ENCODE measurements at regions not wholly inside any gene's neighbourhood (a gene's known extent, or its start where the extent isn't known, plus 50 kb on each side); places are given as distances from the start of the nearest gene placed in this dataset.

DNA sequence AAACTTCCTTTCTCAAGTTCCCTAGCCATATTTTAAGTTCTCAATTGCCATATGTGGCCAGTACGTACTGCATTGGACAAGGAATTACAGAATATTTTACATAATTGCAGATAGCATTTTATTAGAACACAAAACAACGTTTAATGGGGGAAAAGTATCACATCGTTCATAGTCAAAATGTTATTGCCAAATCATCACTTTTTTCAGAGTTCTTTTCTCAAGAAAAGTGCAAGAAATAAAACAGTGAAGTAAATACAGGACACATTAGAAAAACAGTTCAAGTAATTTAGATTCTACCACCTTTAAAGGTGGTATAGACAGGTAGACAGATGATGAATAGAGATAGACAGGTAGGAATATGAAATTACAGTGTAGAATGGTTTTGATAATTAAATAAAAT, 479.1 kb upstream of the NCAM2 start:
- Histone ChIP-seq H3K4me1 (no peaks in the 10 kb centered on the region), H3K27ac (replicated peaks in 1 of 4) (no peak overlapping the region), H3K9me3 (no peaks in the 10 kb centered on the region), H3K27me3 (no peaks in the 10 kb centered on the region), H3K4me3 (no peak overlapping the region), H3K36me3 (no peaks in the 10 kb centered on the region)
- no peak for DNase-seq (ENCODE audit: extremely low spot score)
- intact Hi-C loops (cut with DNase I), result no loop called here
- WGBS, result 82% methylated on average over 3 of the region's 3 CpGs
- TF ChIP-seq POLR2A (IDR thresholded peaks at IDR 0.05; ENCODE audit: low read depth) (no peak), EP300 (IDR thresholded peaks at IDR 0.05) (no peak)
- TF ChIP-seq, protein P1, sequence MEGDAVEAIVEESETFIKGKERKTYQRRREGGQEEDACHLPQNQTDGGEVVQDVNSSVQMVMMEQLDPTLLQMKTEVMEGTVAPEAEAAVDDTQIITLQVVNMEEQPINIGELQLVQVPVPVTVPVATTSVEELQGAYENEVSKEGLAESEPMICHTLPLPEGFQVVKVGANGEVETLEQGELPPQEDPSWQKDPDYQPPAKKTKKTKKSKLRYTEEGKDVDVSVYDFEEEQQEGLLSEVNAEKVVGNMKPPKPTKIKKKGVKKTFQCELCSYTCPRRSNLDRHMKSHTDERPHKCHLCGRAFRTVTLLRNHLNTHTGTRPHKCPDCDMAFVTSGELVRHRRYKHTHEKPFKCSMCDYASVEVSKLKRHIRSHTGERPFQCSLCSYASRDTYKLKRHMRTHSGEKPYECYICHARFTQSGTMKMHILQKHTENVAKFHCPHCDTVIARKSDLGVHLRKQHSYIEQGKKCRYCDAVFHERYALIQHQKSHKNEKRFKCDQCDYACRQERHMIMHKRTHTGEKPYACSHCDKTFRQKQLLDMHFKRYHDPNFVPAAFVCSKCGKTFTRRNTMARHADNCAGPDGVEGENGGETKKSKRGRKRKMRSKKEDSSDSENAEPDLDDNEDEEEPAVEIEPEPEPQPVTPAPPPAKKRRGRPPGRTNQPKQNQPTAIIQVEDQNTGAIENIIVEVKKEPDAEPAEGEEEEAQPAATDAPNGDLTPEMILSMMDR (IDR thresholded peaks at IDR 0.05), result no peak

DNA sequence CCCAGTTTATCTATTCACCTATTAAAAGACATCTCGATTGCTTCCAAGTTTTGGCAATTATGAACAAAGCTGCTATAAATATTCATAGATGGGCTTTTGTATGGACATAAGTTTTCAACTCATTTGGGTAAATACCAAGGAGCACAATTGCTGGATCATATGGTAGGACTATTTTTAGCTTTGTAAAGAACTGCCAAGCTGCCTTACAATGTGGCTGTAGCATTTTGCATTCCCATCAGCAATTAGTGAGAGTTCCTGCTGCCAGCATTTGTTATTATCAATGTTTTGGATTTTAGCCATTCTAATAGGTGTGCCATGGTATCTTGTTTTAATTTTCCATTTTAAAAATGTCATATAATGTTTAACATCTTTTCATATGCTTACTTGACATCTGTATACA, 475.6 kb upstream of the NCAM2 start:
- Histone ChIP-seq H3K9me3 (no peaks in the 10 kb centered on the region), H3K27ac (replicated peaks in 1 of 4) (no peak overlapping the region), H3K4me1 (no peaks in the 10 kb centered on the region), H3K27me3 (no peaks in the 10 kb centered on the region), H3K4me3 (no peak overlapping the region), H3K36me3 (no peaks in the 10 kb centered on the region)
- DNase-seq (ENCODE audit: extremely low spot score), result no peak
- intact Hi-C loops (cut with DNase I), result no loop called here
- WGBS, result 69% methylated on average over 1 of the region's 1 CpG
- TF ChIP-seq POLR2AphosphoS5 (IDR thresholded peaks at IDR 0.05) (no peak), EP300 (IDR thresholded peaks at IDR 0.05) (no peak), POLR2A (IDR thresholded peaks at IDR 0.05; ENCODE audit: low read depth) (no peak)
- TF ChIP-seq, protein P1 (IDR thresholded peaks at IDR 0.05), result no peak

- no peak for DNase-seq (ENCODE audit: extremely low spot score)
- H3K27ac ChIP-seq (replicated peaks in 1 of 4), result no peak overlapping the region
- no peaks in the 10 kb centered on the region for H3K9me3 ChIP-seq
- H3K4me3 ChIP-seq, result no peak overlapping the region
- intact Hi-C loops (cut with DNase I), result no loop called here
- no peaks in the 10 kb centered on the region for H3K36me3 ChIP-seq
- TF ChIP-seq POLR2A (IDR thresholded peaks at IDR 0.05; ENCODE audit: low read depth) (no peak), POLR2AphosphoS5 (IDR thresholded peaks at IDR 0.05) (no peak), EP300 (IDR thresholded peaks at IDR 0.05) (no peak)
- TF ChIP-seq, protein P1 (IDR thresholded peaks at IDR 0.05), result no peak
- H3K4me1 ChIP-seq, result no peaks in the 10 kb centered on the region
- H3K27me3 ChIP-seq, result no peaks in the 10 kb centered on the region
Measured at GRCh38 chr21:20523191-20523590, 475.0 kb upstream of the NCAM2 start.

DNA sequence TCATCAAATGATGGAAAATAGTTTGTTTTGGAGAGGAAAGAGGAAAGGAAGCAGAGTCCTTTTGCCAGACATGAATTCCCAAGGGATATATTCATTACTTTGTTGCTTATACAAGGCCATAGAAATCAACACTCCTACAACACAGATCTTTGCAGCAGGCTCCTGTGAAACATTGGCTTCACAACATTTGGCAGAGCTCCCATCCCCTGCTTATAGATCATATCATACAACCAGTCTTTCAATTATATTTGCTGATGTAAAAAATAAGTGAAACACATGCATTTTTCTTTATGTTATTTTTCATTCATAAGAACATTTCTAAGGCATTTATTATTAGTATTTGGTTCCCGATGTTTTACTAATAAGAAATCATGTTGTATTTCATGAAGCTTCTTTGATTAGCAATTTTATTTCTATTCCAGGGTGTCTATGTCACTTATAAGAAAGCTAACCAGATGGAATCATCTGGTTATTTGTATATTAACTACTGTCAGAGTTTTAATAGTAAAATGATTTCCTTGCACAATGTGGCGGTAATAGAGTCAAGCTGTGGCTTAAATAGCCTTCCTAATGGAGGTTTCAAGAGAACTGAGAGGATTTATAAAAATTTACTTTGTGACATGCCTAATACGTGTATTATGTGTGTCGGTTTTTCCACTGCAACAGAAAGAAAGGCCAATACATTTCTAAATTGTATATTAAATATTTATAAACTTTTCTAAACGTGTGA, 470.3 kb upstream of the NCAM2 start:
- Histone ChIP-seq H3K36me3 (no peaks in the 10 kb centered on the region), H3K4me3 (no peak overlapping the region), H3K27me3 (no peaks in the 10 kb centered on the region), H3K4me1 (no peaks in the 10 kb centered on the region), H3K9me3 (no peaks in the 10 kb centered on the region), H3K27ac (replicated peaks in 1 of 4) (no peak overlapping the region)
- DNase-seq (ENCODE audit: extremely low spot score), result no peak
- 41% methylated on average over 5 of the region's 5 CpGs for WGBS
- intact Hi-C loops (cut with DNase I), result no loop called here
- TF ChIP-seq POLR2A (IDR thresholded peaks at IDR 0.05; ENCODE audit: low read depth) (no peak), EP300 (IDR thresholded peaks at IDR 0.05) (no peak)

DNA sequence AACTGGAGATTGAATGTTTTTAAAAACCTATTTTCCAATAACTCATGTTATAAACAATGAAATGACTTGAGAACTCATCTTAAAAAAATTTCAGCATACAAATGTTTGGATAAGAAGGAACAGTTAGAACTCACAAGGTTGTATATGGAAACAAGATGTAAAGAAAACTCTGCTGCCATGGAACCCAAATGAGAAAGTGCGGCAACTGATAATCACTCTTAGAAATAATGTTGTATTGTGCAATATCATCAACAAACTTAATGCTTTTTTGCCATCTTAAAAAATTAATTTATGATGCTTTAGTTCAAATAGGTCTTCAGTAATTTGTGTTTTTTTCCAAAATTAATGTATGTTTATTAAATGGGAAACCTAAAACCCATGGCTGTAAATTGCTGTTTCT, 461.1 kb upstream of the NCAM2 start:
- Histone ChIP-seq H3K4me1 (no peaks in the 10 kb centered on the region), H3K36me3 (no peaks in the 10 kb centered on the region), H3K9me3 (no peaks in the 10 kb centered on the region), H3K27ac (replicated peaks in 1 of 4) (no peak overlapping the region), H3K27me3 (no peaks in the 10 kb centered on the region), H3K4me3 (no peak overlapping the region)
- DNase-seq (ENCODE audit: extremely low spot score), result no peak
- TF ChIP-seq EP300 (IDR thresholded peaks at IDR 0.05), result no peak
- no peak for TF ChIP-seq POLR2AphosphoS5 (IDR thresholded peaks at IDR 0.05)
- WGBS, result 97% methylated on average over 1 of the region's 1 CpG
- intact Hi-C loops (cut with DNase I), result no loop called here
